Transverse colon (tissue), 4 donors: ENCODE measurements at regions not wholly inside any gene's neighbourhood (a gene's known extent, or its start where the extent isn't known, plus 50 kb on each side); places are given as distances from the start of the nearest gene placed in this dataset.

Experiments
- CTCF ChIP-seq, 5 experiments: fragments of 200-600 bp in 3 of 5; fragments of 450-650 bp in 2 of 5; sonication (generic) in 3 of 5; IDR thresholded peaks; 1 replicate in 2 of 5; 2 replicates in 3 of 5; pipeline ENCODE4 v1.5.1; 2016 to 2017; ENCODE audit warnings: antibody characterized with exemption in 5 of 5, inconsistent platforms in 3 of 5, mild to moderate bottlenecking in 2 of 5, moderate library complexity in 1 of 5
- EP300 ChIP-seq: sonication (generic); formaldehyde crosslinking; IDR thresholded peaks from one replicate; pipeline ENCODE4 v1.6.1; 2017; ENCODE audit warnings: antibody characterized with exemption, low read depth
- POLR2A ChIP-seq: fragments of 450-650 bp; IDR thresholded peaks from one replicate; pipeline ENCODE4 v1.6.1; 2016; ENCODE audit warnings: antibody characterized with exemption, mild to moderate bottlenecking, moderate library complexity
- POLR2AphosphoS5 ChIP-seq, 3 donors: sonication (generic); formaldehyde crosslinking; IDR thresholded peaks; one replicate each; pipeline ENCODE4 v1.6.1; 2016; ENCODE audit warnings: antibody characterized with exemption in 3 of 3

GRCh38 chr11:80315200-80315599 is 874.4 kb upstream of the TENM4 start:
- no peak for TF ChIP-seq POLR2A
- no peak for TF ChIP-seq CTCF (IDR thresholded peaks at IDR 0.05)
- no peak for TF ChIP-seq POLR2AphosphoS5 (IDR thresholded peaks at IDR 0.05)
- no peak for TF ChIP-seq EP300
